ENCODE measurements at regions not wholly inside any gene's neighbourhood (a gene's known extent, or its start where the extent isn't known, plus 50 kb on each side); places are given as distances from the start of the nearest gene placed in this dataset.

DNA sequence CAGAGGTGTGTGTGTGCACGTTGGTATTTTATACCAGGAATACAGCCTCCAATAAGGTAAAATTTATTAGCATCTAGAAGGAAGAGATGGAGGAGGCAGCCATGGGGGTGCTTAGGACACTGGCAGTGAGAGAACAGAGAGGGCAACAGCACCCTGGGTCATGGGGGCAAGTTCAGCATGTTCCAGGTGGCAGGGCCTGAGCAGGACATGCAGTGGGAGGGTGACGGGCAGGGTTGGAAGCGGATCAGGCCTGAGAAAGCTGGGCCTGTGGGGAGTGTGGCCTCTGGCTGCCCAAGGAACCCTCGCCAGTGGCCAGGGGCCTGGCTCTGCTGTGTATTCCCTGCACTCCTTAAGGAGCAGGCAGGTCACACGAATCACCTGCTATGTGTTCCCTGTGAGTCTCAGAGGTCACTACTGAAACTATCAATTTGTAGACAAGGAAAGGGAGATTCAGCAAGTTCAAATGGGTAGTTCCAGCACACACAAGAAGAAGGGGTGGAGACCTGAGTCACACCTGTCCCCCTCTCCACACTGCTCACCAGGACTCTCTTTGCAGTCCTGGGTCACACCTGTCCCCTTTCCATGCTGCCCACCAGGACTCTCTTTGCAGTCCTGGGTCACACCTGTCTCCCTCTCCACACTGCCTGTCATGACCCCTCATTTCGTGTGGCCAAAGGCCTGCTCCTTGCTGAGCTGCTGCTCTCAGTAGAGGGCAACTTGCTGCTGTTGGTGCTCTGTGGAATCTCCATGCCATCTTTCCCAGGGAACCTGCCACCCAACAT, 463.9 kb upstream of the HS6ST1 start:
- no peak overlapping the region for H3K4me3 ChIP-seq
- no peak for TF ChIP-seq Cebpa-rat (IDR thresholded peaks at IDR 0.05)
- no peak overlapping the region for H3K9ac ChIP-seq
- H3K4me1 ChIP-seq, result peaks cover 9 to 24% (median 20%) of the 10 kb centered on the region in 10 experiments; a peak in 18 of 20 replicates
- H3K27me3 ChIP-seq, result no peaks in the 10 kb centered on the region
- H4K20me1 ChIP-seq, result no peaks in the 10 kb centered on the region; a peak in 1 of 22 replicates
- H3K4me2 ChIP-seq, result no peak overlapping the region
- H3K27ac ChIP-seq, result no peak overlapping the region
- no peaks in the 10 kb centered on the region for H3K36me3 ChIP-seq
- H3K9me3 ChIP-seq (replicated peaks in 1 of 11), result 0 out of 22 replicates have a peak, but pooled peaks cover 0 to 6% (median 0%) of the 10 kb centered on the region in 11 experiments

DNA sequence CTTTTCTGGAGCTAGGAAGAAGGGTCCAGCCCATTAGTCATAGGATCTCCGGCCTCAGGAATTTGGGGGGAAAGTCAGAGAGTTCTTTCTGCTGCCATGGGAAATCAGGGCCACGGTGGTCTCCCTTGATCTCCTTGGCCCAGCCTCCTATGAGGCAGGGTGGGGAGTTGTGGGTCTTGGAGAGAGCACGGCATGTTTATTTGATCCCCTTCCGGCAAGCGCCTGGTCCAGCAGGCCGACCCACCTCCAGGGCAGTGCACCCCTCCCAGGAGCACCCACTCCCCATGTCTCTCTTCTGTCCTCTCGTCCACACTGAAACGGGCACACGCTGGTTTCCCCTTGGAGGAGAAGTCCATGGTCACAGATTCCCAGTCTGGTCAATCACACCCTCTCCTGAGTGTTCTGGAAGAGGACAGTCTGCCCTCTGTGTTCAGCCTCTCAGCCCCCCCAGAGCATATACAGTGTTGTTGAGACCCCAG, 464.6 kb upstream of the HS6ST1 start:
- H3K4me3 ChIP-seq, result no peak overlapping the region
- H3K27ac ChIP-seq, result no peak overlapping the region
- no peaks in the 10 kb centered on the region; a peak in 1 of 22 replicates for H4K20me1 ChIP-seq
- H3K4me1 ChIP-seq, result peaks cover 9 to 24% (median 20%) of the 10 kb centered on the region in 10 experiments; a peak in 18 of 20 replicates
- H3K27me3 ChIP-seq, result no peaks in the 10 kb centered on the region
- no peak overlapping the region for H3K9ac ChIP-seq
- H3K4me2 ChIP-seq, result peak overlapping the region in 3 of 11 experiments; percentile 0 to 51 (median 14); a peak in 3 of 22 replicates
- H3K36me3 ChIP-seq, result no peaks in the 10 kb centered on the region
- H3K9me3 ChIP-seq (replicated peaks in 1 of 11), result 0 out of 22 replicates have a peak, but pooled peaks cover 0 to 6% (median 0%) of the 10 kb centered on the region in 11 experiments
- TF ChIP-seq Cebpa-rat (IDR thresholded peaks at IDR 0.05), result no peak

DNA sequence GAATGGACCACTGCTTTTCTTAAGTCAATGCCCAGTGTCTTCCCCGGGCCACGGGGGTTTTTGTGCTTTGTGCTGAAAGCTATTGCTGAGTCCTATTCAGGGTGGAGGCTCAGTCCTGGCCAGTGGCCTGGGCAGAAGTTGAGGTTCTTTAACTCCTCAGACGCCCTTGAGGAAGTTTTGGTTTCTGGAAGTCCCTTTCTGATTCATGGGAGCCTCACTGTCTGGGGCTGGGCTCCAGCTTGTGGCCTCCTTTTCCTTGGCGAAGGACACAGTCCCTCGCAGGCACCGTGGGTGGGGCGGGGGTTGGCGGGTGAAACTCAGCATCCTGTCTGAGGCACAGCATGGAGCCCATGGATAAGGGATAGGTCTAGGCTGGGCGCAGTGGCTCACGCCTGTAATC, 465.2 kb upstream of the HS6ST1 start:
- no peak overlapping the region for H3K27ac ChIP-seq
- H3K9ac ChIP-seq, result no peak overlapping the region
- no peaks in the 10 kb centered on the region for H3K36me3 ChIP-seq
- no peak for TF ChIP-seq Cebpa-rat (IDR thresholded peaks at IDR 0.05)
- peak overlapping the region in 2 of 11 experiments; percentile 0 to 51; a peak in 3 of 22 replicates for H3K4me2 ChIP-seq
- H3K4me1 ChIP-seq, result peaks cover 9 to 24% (median 20%) of the 10 kb centered on the region in 10 experiments; a peak in 18 of 20 replicates
- H4K20me1 ChIP-seq, result no peaks in the 10 kb centered on the region; a peak in 1 of 22 replicates
- H3K27me3 ChIP-seq, result no peaks in the 10 kb centered on the region
- H3K9me3 ChIP-seq (replicated peaks in 1 of 11), result 0 out of 22 replicates have a peak, but pooled peaks cover 0 to 5% (median 0%) of the 10 kb centered on the region in 11 experiments
- H3K4me3 ChIP-seq, result no peak overlapping the region

DNA sequence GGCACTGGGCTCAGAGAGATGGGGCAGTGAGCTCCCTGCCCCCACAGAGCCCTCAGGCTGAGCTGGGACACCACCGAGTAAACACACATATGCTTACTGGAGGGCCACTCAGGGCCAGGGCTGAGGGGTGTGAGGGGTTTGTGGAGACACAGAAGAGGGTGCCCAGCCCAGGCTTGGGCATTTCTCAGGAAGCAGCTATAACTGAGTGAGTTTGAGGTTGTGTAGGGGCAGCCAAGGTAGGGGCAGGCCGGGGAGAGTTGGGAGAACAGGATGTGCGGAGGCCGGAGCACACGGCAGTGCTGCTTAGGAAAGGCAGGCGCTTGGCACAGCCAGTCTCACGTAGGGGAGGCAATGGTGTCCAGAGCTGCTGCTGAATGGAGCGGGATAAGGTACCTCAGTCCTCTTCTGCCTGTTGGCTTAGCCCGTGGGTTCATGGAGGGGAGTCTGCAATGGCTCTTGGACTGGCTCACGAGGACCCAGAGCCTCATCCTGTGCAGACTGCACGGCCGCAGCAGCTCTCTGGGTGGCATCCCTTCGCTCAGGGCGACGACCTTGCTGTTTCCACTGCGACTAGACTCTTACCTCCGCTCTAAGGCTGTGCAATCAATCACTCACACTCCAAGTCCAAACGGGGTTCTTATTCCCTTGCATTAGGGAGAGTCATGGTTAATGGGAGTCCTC, 466.1 kb upstream of the HS6ST1 start:
- peak overlapping the region in 7 of 11 experiments; percentile 34 to 71 (median 65); a peak in 11 of 22 replicates for H3K4me2 ChIP-seq
- peaks cover 9 to 24% (median 20%) of the 10 kb centered on the region in 10 experiments; a peak in 18 of 20 replicates for H3K4me1 ChIP-seq
- H3K4me3 ChIP-seq, result no peak overlapping the region
- H3K36me3 ChIP-seq, result no peaks in the 10 kb centered on the region
- no peaks in the 10 kb centered on the region for H3K27me3 ChIP-seq
- no peak overlapping the region for H3K9ac ChIP-seq
- no peak overlapping the region for H3K27ac ChIP-seq
- no peaks in the 10 kb centered on the region; a peak in 1 of 22 replicates for H4K20me1 ChIP-seq
- H3K9me3 ChIP-seq (replicated peaks in 1 of 11), result no peaks in the 10 kb centered on the region
- TF ChIP-seq Cebpa-rat (IDR thresholded peaks at IDR 0.05), result no peak

DNA sequence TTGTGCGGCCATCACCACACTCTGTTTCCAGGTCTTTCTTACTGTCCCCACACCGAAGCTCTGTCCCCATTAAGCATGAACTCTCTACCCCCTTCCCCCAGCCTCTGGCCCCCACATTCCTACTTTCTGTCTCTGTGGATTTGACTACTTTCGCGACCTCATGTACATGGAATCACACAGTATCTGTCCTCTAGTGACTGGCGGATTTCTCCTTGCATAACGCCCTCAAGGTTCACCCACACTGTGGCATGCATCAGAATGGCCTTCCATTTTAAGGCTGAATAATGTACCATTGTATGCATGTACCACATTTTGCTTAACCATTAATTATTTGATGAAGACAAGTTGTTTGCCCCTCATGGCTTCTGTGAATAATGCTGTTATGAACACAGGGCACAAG, 467.6 kb upstream of the HS6ST1 start:
- Histone ChIP-seq H4K20me1 (peaks cover 0 to 4% (median 0%) of the 10 kb centered on the region in 11 experiments; a peak in 2 of 22 replicates), H3K27me3 (no peaks in the 10 kb centered on the region), H3K36me3 (no peaks in the 10 kb centered on the region), H3K9ac (no peak overlapping the region), H3K4me2 (peak overlapping the region in 7 of 11 experiments; percentile 11 to 66 (median 34); a peak in 6 of 22 replicates), H3K9me3 (replicated peaks in 1 of 11) (no peaks in the 10 kb centered on the region), H3K27ac (no peak overlapping the region), H3K4me3 (no peak overlapping the region), H3K4me1 (peaks cover 9 to 31% (median 22%) of the 10 kb centered on the region in 10 experiments; a peak in 18 of 20 replicates)
- no peak for TF ChIP-seq Cebpa-rat (IDR thresholded peaks at IDR 0.05)

DNA sequence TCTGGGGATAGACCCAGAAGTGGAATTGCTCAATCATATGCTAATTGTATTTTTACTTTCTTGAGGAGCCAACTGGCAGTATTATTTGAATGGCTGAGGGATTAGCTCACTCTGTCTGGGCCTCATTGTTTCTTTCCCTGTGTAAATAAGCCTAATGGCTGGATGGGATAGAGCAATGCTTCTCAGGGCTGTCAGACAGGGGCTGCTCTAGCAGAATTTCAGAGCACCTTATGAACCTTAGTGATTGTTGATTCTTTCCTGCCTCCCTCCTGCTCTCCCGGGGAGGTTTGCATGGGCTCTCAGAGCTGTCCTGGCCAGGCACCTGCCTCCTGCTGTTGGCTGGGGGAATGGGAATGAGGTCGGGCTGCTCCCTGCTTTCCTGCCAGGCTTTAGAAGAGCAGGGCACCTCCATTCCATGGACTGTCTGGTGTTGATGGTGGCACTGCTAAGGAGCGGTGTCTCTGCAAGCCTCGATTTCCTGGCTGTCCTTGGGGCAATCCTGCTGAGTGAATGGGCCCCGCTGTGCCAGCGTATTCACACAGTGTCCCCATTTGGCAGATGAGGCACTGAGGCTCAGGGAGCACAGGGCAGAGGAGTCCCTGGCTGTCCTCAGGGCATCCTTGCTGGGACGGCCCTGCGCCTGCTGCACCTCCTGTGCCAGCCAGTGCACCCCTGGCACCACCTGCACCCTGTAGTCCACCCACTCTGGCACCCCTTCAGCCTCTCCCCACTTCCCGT, 468.2 kb upstream of the HS6ST1 start:
- Histone ChIP-seq H3K9me3 (replicated peaks in 1 of 11) (no peaks in the 10 kb centered on the region), H3K9ac (no peak overlapping the region), H3K36me3 (no peaks in the 10 kb centered on the region), H3K27me3 (no peaks in the 10 kb centered on the region), H4K20me1 (peaks cover 0 to 6% (median 0%) of the 10 kb centered on the region in 11 experiments; a peak in 3 of 22 replicates), H3K27ac (no peak overlapping the region), H3K4me3 (no peak overlapping the region), H3K4me1 (peaks cover 9 to 37% (median 28%) of the 10 kb centered on the region in 10 experiments; a peak in 18 of 20 replicates), H3K4me2 (peak overlapping the region in 4 of 11 experiments; percentile 11 to 62 (median 22); a peak in 4 of 22 replicates)
- TF ChIP-seq Cebpa-rat (IDR thresholded peaks at IDR 0.05), result no peak

DNA sequence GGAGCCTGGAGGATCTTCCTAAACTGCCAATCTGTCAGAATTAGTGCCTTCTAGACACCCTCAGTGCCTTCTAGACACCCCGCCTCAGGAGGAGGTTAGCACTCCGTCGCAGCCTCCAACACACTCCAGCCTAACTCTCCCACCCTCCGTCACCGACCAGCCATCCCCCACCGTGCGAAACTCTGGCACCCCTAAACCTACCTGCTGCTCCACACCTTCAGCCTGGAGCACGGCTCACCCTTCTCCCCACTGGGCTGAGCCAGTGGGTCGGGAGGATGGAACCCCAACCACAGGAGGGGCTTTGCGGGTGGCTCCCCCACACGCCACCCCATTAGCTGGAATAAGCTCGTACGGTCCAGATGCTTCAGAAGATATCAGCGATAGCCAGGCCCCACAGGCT, 468.9 kb upstream of the HS6ST1 start:
- H4K20me1 ChIP-seq, result peaks cover 0 to 6% (median 0%) of the 10 kb centered on the region in 11 experiments; a peak in 3 of 22 replicates
- no peak overlapping the region for H3K4me3 ChIP-seq
- no peak for TF ChIP-seq Cebpa-rat (IDR thresholded peaks at IDR 0.05)
- no peak overlapping the region for H3K4me2 ChIP-seq
- no peak overlapping the region for H3K9ac ChIP-seq
- peaks cover 9 to 42% (median 33%) of the 10 kb centered on the region in 10 experiments; a peak in 18 of 20 replicates for H3K4me1 ChIP-seq
- H3K27ac ChIP-seq, result no peak overlapping the region
- H3K36me3 ChIP-seq, result no peaks in the 10 kb centered on the region
- H3K27me3 ChIP-seq, result no peaks in the 10 kb centered on the region
- no peaks in the 10 kb centered on the region for H3K9me3 ChIP-seq (replicated peaks in 1 of 11)

DNA sequence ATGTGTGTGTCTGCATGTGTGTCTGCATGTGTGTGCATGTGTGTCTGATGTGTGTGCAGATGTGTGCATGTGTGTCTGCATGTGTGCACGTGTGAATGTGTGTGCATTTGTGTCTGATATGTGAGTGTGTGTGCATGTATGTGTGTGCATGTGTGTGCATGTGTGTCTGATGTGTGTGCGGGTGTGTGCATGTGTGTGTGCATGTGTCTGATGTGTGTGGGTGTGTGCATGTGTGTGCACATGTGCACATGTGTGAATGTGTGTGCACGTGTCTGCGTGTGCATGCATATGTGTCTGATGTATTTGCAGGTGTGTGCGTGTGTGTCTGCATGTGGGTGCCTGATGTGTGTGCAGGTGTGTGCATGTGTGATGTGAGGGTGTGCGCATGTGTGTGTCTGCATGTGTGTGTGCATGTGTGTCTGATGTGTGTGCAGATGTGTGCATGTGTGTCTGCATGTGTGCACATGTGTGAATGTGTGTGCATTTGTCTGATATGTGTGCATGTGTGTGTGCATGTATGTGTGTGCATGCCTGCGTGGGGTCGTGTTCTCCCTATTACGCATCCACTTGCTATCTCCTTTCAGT, 470.1 kb upstream of the HS6ST1 start:
- H4K20me1 ChIP-seq, result peaks cover 0 to 6% (median 0%) of the 10 kb centered on the region in 11 experiments; a peak in 3 of 22 replicates
- no peaks in the 10 kb centered on the region for H3K36me3 ChIP-seq
- H3K9me3 ChIP-seq (replicated peaks in 1 of 11), result no peaks in the 10 kb centered on the region
- no peak overlapping the region for H3K9ac ChIP-seq
- no peak overlapping the region for H3K4me3 ChIP-seq
- H3K4me2 ChIP-seq, result no peak overlapping the region
- H3K27me3 ChIP-seq, result no peaks in the 10 kb centered on the region
- no peak for TF ChIP-seq Cebpa-rat (IDR thresholded peaks at IDR 0.05)
- H3K4me1 ChIP-seq, result peaks cover 4 to 47% (median 33%) of the 10 kb centered on the region in 10 experiments; a peak in 18 of 20 replicates
- no peak overlapping the region for H3K27ac ChIP-seq

Measured in BLaER1 treated with 17β-estradiol and CSF1 and Interleukin-3, amounts not matched to agents 10 nM and 100 nM (cell line).